Fibroblast of pulmonary artery (primary cell): ENCODE measurements at regions not wholly inside any gene's neighbourhood (a gene's known extent, or its start where the extent isn't known, plus 50 kb on each side); places are given as distances from the start of the nearest gene placed in this dataset.

Experiments used
- DNase-seq: peaks from one replicate; pipeline ENCODE4 v3.0.0-alpha.2; 2010; ENCODE audit warnings: low read depth
- H3K4me3 ChIP-seq: replicated peaks from 2 replicates; pipeline ENCODE4 v1.5.1; 2011; ENCODE audit warnings: low read depth, mild to moderate bottlenecking, control low read depth, low read length, moderate library complexity
- CTCF ChIP-seq: IDR thresholded peaks from 2 replicates; pipeline ENCODE4 v1.5.1; 2011; ENCODE audit warnings: mild to moderate bottlenecking, control low read depth, low read length, inconsistent platforms; ENCODE audit errors: missing control alignments

DNA sequence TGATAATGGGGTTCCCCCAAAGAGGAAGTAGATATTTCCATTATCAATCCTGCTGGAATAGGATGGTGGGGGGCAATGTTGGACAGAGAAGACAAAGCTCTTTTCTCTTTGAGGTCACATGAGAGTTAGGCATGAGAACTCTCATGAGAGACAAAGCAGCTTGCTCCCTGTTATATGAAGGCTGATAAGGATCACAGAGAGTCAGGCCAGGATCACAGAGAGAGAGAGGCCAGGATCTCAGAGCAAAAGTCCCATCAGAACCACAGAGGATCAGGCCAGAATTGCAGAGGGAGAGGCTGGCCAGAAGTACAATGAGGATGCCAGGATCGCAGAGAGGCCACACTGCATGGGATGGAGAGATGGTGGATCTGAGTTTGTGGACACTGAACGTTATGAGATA lies 457.1 kb downstream of the LPIN1 start:
- no peak for DNase-seq
- TF ChIP-seq CTCF: no peak
- H3K4me3 ChIP-seq: no peak overlapping the region

DNA sequence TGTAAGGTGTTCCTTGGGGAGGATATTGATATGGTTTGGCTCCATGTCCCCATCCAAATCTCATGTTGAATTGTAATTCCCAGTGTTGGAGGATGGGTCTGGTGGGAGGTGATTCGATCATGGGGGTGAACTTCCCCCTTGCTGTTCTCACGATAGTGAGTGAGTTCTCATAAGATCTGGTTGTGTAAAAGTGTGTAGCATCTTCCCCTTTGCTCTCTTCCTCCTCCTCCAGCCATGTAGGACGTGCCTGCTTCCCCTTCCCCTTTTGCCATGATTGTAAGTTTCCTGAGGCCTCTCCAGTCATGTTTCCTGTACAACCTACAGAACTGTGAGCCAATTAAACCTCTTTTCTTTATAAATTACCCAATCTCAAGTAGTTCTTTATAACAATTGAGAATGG lies 458.7 kb downstream of the LPIN1 start:
- DNase-seq: no peak
- TF ChIP-seq CTCF: no peak
- H3K4me3 ChIP-seq: no peak overlapping the region

DNA sequence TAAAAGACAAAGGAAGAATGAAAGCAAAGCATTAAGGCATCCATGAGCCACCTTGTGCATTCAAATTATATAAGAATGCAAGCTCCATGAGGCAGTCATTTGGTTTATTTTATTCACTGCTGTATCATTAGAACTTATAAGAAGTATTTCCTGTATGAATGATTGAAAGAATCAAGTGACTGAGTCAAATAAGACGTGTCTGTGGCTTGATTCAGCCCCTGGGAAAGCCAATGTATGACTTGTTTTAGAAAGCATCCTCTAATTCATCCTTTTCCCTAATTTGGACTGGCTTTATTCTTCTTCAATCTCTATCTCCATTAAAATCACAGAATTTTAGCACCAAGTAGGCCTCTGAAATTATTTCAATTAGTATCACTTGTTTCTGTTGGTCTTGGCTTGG lies 461.1 kb downstream of the LPIN1 start:
- TF ChIP-seq CTCF: no peak
- DNase-seq: no peak
- no peak overlapping the region for H3K4me3 ChIP-seq

GRCh38 chr2:12210016-12210933 lies 463.8 kb downstream of the LPIN1 start:
- no peak for DNase-seq
- no peak for TF ChIP-seq CTCF
- no peak overlapping the region for H3K4me3 ChIP-seq

GRCh38 chr2:12211326-12212175 lies 465.1 kb downstream of the LPIN1 start:
- H3K4me3 ChIP-seq: no peak overlapping the region
- DNase-seq: no peak
- no peak for TF ChIP-seq CTCF

DNA sequence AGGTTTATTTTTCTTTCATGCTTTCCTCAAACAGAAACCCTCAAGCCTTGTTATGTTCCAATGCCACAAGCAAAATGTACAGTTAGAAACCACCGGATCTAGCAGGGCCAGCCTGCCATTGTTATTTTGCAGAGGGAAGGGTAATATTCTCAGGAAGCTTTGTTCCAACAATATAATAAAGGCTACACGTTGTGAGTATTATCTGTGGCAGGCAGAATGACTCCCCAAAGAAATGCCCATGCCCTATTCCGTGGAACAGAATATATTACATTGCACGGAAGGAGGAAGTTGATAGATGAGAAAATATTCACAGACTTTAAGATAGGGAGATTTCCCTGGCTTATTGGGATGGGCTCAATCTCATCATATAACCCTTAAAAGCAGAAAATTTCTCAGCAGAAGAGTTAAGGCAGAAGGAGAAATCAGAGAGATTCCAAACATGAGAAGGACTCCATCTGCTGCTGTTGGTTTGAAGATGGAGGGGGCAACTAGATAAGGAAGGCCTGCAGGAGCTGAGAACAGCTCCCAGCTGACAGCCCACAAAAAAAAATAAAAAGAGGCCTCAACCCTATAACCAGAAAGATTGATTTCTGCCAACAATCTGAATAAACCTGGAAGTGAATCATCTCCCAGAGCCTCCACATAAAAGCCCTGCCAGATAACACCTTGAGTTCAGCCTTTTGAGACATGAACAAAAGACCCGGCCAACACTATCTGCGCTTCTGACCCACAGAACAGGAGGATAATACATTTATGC lies 466.6 kb downstream of the LPIN1 start:
- no peak overlapping the region for H3K4me3 ChIP-seq
- no peak for TF ChIP-seq CTCF
- DNase-seq: no peak
